Osteoblast (primary cell): ENCODE measurements at regions not wholly inside any gene's neighbourhood (a gene's known extent, or its start where the extent isn't known, plus 50 kb on each side); places are given as distances from the start of the nearest gene placed in this dataset.

Experiments
- DNase-seq: peaks from one replicate; pipeline ENCODE4 v3.0.0; 2011; ENCODE audit warnings: low spot score, mixed read lengths; ENCODE audit not compliant: insufficient read length; ENCODE audit errors: missing footprints
- H2AFZ ChIP-seq: 2 replicates; pipeline ENCODE4 v1.6.0; 2011; ENCODE audit warnings: mild to moderate bottlenecking, low read length
- H3K27ac ChIP-seq: 2 replicates; pipeline ENCODE4 v1.5.1; 2011; ENCODE audit warnings: mild to moderate bottlenecking, low read depth, low read length, moderate library complexity
- H3K27me3 ChIP-seq: 2 replicates; pipeline ENCODE4 v1.6.0; 2012; ENCODE audit warnings: mild to moderate bottlenecking, control low read depth, inconsistent platforms, low read length, moderate library complexity; ENCODE audit not compliant: insufficient read depth
- H3K36me3 ChIP-seq: 2 replicates; pipeline ENCODE4 v1.5.1; 2011; ENCODE audit warnings: mild to moderate bottlenecking, low read length, control low read depth, moderate library complexity; ENCODE audit not compliant: insufficient read depth
- H3K4me1 ChIP-seq: 2 replicates; pipeline ENCODE4 v1.5.1; 2011; ENCODE audit warnings: mild to moderate bottlenecking, low read length, control low read depth, moderate library complexity; ENCODE audit not compliant: insufficient read depth
- H3K4me2 ChIP-seq: 2 replicates; pipeline ENCODE4 v1.6.0; 2011; ENCODE audit warnings: mild to moderate bottlenecking, low read length; ENCODE audit not compliant: insufficient read depth
- H3K4me3 ChIP-seq: fragments of 200-600 bp; sonication (generic); 3 replicates; pipeline ENCODE4 v1.5.1; 2012; ENCODE audit warnings: mild to moderate bottlenecking, low read length, inconsistent platforms; ENCODE audit not compliant: insufficient read depth
- H3K79me2 ChIP-seq: 2 replicates; pipeline ENCODE4 v1.6.0; 2012; ENCODE audit warnings: mild to moderate bottlenecking, low read length, control low read depth, inconsistent platforms; ENCODE audit not compliant: insufficient read depth
- H3K9me3 ChIP-seq: 2 replicates; pipeline ENCODE4 v1.5.1; 2011; ENCODE audit warnings: low read depth, low read length, control low read depth
- H4K20me1 ChIP-seq: 2 replicates; pipeline ENCODE4 v1.6.0; 2012; ENCODE audit warnings: mild to moderate bottlenecking, low read length, control low read depth; ENCODE audit not compliant: insufficient read depth
- CTCF ChIP-seq: IDR thresholded peaks from 2 replicates; pipeline ENCODE4 v1.5.1; 2011; ENCODE audit warnings: mild to moderate bottlenecking, low read depth, low read length, moderate library complexity; ENCODE audit errors: extremely low read depth

- no peak overlapping the region for H3K27ac ChIP-seq
- H3K9me3 ChIP-seq = no peaks in the 10 kb centered on the region
- H3K4me3 ChIP-seq = no peak overlapping the region
- H3K79me2 ChIP-seq = no peaks in the 10 kb centered on the region
- no peak overlapping the region for H2AFZ ChIP-seq
- H3K27me3 ChIP-seq = peaks cover 10% of the 10 kb centered on the region
- no peak for DNase-seq
- H3K4me1 ChIP-seq = peaks cover 6% of the 10 kb centered on the region
- TF ChIP-seq CTCF = no peak
- H4K20me1 ChIP-seq = no peaks in the 10 kb centered on the region
- no peak overlapping the region for H3K4me2 ChIP-seq
- no peaks in the 10 kb centered on the region for H3K36me3 ChIP-seq
Observed at GRCh38 chr22:22392131-22392530, 116.4 kb downstream of the ZNF280B start.

GRCh38 chr22:22394591-22394990, 114.0 kb downstream of the ZNF280B start:
- H3K79me2 ChIP-seq = no peaks in the 10 kb centered on the region
- peaks cover 15% of the 10 kb centered on the region for H3K4me1 ChIP-seq
- no peak overlapping the region for H3K4me3 ChIP-seq
- no peaks in the 10 kb centered on the region for H3K9me3 ChIP-seq
- no peak for TF ChIP-seq CTCF
- no peak for DNase-seq
- no peak overlapping the region for H2AFZ ChIP-seq
- no peak overlapping the region for H3K4me2 ChIP-seq
- no peaks in the 10 kb centered on the region for H4K20me1 ChIP-seq
- H3K36me3 ChIP-seq = no peaks in the 10 kb centered on the region
- no peak overlapping the region for H3K27ac ChIP-seq
- peaks cover 10% of the 10 kb centered on the region for H3K27me3 ChIP-seq

- H2AFZ ChIP-seq = no peak overlapping the region
- H3K4me2 ChIP-seq = no peak overlapping the region
- DNase-seq = no peak
- TF ChIP-seq CTCF = no peak
- peaks cover 15% of the 10 kb centered on the region for H3K4me1 ChIP-seq
- H3K27me3 ChIP-seq = peaks cover 10% of the 10 kb centered on the region
- H4K20me1 ChIP-seq = no peaks in the 10 kb centered on the region
- H3K36me3 ChIP-seq = no peaks in the 10 kb centered on the region
- no peak overlapping the region for H3K4me3 ChIP-seq
- H3K9me3 ChIP-seq = no peaks in the 10 kb centered on the region
- no peak overlapping the region for H3K27ac ChIP-seq
- H3K79me2 ChIP-seq = no peaks in the 10 kb centered on the region
Observed at GRCh38 chr22:22395245-22395644, 113.3 kb downstream of the ZNF280B start.

GRCh38 chr22:22396741-22397291, 111.7 kb downstream of the ZNF280B start:
- no peak for TF ChIP-seq CTCF
- no peaks in the 10 kb centered on the region for H4K20me1 ChIP-seq
- peak; percentile 58 for DNase-seq

More at GRCh38 chr22:22396741-22397291, 111.7 kb downstream of the ZNF280B start:
- Histone ChIP-seq H3K4me2 (peak overlapping the region; percentile 66), H3K4me1 (peaks cover 15% of the 10 kb centered on the region), H3K9me3 (no peaks in the 10 kb centered on the region), H3K4me3 (peak overlapping the region; percentile 38), H3K79me2 (no peaks in the 10 kb centered on the region), H3K27ac (no peak overlapping the region), H3K36me3 (no peaks in the 10 kb centered on the region), H2AFZ (peak overlapping the region; percentile 78), H3K27me3 (peaks cover 11% of the 10 kb centered on the region)
